Hippocampal formation (tissue), 2 donors: ENCODE measurements at regions not wholly inside any gene's neighbourhood (a gene's known extent, or its start where the extent isn't known, plus 50 kb on each side); places are given as distances from the start of the nearest gene placed in this dataset.

Source experiments
- DNase-seq, 2 donors: peaks; one replicate each; lab custom pipeline; 2025; lab: John Stamatoyannopoulos, UW

DNA sequence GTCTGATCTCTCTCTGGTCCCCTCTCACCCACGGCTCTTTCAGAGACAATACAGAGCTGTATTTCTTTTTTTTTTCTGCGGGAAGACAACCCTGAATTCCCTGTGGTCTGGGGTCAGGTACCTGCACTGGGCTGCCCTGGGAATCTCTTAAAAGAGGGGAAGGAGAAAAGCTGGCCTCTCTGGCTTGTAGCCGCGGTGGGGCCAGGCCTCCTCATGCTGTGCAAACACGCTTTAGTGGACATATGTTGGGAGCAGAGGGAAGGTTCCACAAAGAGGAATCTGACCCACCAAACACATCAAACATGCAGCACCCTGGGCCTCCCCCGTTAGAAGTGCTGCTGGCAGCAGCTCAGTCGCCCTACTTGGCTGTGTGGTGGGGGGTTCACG lies 143.7 kb upstream of the ZFHX3 start:
- DNase-seq, result no peak

DNA sequence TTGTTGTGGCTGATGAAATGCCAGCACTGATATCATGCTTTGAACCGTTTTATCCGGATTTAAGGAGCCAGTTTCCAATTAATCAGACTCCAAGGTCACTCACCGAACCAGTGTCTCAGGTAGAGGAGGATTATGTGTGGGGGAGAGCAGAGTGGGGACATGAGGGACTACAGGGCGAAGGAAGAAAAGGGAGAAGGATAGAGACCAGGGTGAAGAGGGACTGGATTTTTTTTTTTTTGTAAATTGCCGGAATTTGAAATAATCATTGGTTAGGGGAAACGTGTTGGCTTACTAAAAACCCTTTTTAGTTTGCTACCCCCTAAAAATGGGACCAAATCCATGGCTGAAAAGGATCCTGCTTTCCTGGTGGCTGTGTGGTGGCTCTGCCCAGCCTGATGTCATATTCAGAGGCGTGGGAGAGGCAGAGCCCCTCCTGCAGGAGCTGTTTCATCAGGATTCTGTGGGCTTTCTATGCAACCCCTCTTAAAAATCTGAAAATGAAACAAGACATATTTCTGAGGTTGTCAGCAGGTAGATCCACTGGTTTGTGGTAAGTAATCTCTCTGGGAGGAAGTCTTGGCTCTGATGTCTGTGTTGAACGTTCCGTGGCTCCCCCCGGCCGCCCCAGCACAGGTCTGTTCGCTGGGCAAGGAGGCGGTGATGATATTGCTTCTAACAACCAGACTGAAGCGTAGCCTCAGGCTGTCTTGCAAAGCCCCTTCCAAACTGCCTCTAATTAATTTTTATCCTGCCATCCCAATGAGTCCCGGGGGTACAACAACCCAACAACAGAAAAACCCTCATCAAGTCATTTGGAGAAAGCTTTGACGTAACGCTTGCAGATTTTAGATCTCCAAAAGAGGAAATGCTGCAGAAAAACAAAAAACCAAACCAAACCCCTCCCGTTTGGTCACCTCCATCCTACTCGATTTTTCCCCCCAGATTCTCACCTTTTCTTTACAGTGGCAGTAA lies 143.0 kb upstream of the ZFHX3 start:
- no peak for DNase-seq

DNA sequence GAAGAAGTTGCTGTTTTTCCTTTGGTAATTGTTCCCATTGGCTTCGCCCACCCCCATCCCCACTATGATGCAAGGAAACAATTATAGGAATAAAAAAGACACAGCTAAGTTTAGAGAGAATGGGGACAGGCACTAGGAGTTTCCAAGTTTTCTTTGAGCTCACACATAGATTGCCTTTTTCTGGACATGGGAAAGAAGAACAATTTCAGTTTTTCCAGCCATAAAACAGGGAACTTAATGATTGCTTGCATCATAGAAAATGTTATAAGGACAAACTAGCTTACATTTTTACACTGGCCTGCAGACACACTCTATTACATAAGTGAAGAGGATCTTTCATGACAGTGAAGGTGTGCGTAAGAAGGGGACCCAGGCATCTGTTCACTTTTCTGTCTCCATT lies 142.3 kb upstream of the ZFHX3 start:
- DNase-seq, result no peak

DNA sequence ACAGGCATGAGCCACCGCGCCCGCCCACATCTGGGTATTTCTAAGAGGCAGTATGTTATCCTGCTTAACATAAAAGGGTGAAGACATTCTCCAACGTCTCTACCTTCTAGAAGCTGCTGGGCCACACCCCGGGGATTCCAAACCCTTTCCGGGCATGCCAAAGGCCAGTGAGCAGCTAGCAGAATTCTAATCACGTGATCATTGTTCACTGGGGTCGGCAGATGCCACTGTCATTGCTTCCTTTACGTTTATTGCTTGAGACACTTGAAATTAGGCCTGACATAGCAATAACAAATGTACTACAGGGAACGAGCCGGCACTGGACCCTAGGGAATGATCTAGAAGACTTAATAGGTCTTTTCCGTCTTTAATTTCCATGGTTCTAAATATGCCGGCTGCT lies 141.2 kb upstream of the ZFHX3 start:
- no peak for DNase-seq

GRCh38 chr16:73186752-73187601 lies 139.0 kb upstream of the ZFHX3 start:
- no peak for DNase-seq

DNA sequence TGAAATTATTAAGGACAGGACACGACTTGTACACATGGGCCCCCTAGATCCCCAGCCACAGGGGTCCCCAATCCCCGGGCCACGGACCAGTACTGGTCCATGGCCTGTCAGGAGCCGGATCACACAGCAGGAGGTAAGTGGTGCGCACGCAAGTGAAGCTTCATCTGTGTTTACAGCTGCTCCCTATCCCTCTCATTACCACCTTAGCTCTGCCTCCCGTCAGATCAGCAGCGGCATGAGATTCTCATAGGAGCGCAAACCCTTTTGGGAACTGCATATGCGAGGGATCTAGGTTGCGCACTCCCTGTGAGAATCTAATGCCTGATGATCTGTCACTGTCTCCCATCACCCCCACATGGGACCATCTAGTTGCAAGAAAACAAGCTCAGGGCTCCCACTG lies 137.8 kb upstream of the ZFHX3 start:
- DNase-seq, result no peak

DNA sequence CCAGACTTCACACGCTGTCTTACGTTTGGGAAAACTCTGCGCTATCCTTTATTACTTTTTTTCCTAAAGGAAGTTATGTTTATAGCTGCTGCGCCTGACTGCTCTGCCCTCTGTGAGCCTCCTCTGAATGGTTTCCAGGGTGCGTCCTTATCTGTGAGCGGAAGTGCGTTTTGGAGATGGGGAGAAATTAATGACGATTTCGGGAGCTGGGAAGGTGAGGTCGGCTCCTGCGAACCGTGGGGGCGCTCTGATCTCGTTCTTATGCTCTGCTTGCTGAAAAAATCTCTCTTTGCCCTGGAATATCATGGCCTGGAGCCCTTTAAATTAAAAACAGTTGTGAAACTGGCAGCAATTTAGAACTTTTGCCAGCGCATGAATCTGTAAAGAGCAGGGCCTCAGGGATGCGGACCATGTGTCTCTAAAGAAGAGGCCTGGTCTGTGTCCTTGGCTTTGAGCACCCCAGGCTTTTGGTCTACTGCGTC lies 135.7 kb upstream of the ZFHX3 start:
- no peak for DNase-seq

- DNase-seq, result no peak
Measured at GRCh38 chr16:73179705-73180331, 131.9 kb upstream of the ZFHX3 start.

DNA sequence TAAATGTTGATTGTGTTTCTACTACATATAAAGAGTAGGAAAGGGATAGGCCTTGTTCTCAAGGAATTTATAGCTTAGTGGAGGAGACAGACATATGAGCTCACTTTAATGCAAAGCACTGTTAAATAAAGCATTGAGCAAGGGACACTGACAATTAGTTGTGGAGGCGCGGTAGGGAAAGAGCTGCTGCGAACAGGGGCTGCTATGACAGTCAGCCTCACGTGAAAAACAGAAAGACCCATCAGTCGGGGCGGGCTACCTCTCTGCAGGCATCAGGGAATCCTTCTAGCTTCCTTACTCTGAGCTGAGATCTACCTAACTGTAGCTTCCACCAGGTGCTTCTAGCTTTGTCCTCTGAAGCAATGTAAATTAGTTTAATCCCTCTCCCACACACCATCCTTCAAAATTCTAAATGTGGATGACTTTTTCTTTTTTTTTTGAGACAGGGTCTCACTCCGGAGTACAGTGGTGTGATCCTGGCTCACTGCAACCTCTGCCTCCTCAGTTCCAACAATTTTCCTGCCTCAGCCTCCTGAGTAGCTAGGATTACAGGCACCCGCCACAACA lies 129.9 kb upstream of the ZFHX3 start:
- DNase-seq, result no peak

- no peak for DNase-seq
Measured at GRCh38 chr16:73176577-73177013, 128.7 kb upstream of the ZFHX3 start.

DNA sequence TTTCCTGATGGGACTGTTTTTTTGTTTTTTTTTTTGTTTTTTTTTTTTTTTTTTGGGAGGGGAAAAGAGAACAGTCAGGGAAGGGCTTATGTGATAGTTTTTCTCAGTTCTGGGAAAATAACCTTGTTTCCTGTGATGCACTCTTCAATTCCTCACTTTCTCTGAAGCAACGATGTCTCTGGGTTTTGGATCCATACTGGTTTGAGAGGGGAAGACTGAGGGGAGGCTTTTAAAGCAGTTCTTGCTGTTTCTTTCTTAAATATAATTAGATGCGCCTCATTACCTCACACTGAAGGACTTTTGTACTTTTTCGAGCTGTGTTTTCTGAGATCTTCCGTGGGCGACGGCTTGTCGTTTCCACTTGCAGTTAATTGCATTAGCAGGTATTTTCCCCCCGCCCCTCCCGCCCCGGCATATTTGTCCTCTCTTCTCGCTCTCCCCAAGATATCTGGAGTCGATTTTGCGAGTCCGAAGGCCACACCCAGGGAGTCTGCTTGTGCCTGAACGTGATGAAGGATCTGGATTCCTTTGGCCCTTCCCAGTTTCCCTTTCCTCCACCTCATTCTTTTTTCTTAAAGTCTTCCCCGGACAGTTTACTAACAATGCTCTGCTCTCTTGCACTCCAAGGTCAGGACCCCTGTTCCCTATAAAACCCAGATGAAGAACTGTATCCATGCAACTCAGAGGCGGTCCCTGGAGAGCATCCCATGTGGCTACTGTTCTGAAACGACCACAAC lies 125.2 kb upstream of the ZFHX3 start:
- no peak for DNase-seq

- peak in 1 of 2 donors; percentile 8 for DNase-seq
Measured at GRCh38 chr16:73172241-73172972, 124.5 kb upstream of the ZFHX3 start.

GRCh38 chr16:73171901-73172240 lies 123.9 kb upstream of the ZFHX3 start:
- no peak for DNase-seq

DNA sequence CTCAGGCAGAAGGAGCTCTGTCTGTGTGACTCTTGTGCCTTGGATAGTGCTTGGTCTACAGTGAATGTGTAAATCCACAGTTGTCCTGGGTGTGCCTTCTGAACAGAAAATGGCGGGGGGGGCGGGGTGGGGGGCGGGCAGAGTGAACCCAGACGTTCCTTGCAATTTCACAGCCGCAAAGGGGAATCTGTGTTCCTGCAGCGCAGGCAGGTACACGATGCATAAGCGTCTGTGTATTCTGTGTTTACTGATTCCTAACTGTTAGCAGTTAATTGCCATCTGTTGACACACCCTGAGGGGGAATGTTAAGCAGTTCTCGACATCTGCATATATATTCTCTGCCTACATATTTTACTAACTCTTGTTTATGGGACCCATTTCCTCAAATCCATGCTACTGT lies 123.5 kb upstream of the ZFHX3 start:
- DNase-seq, result no peak

- DNase-seq, result no peak
Measured at GRCh38 chr16:73170612-73171038, 122.7 kb upstream of the ZFHX3 start.

GRCh38 chr16:73166947-73167550 lies 119.1 kb upstream of the ZFHX3 start:
- DNase-seq, result no peak

DNA sequence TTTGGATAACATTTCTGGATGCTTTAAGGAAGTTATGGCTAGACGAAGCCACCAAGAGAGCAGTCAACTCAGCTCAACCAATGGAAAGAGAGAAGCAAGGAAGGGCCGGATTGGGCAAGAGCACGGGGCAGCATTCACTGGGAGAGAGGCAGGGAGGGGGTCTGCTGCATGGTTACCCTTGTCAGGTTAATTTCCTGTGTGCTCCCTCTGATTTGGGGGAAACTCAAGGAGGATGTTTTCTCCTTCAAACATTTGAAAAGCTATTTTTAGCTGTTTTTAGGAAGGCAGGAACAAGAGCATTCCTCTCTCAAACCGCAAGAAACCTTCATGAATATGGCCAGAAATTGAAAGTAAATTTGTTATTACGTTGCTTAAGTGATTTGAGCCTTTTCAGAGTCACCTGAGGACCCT lies 118.5 kb upstream of the ZFHX3 start:
- DNase-seq, result no peak

GRCh38 chr16:73163238-73163815 lies 115.4 kb upstream of the ZFHX3 start:
- no peak for DNase-seq

GRCh38 chr16:73161977-73162376 lies 114.0 kb upstream of the ZFHX3 start:
- DNase-seq, result no peak

- DNase-seq, result no peak
Measured at GRCh38 chr16:73159296-73159695, 111.4 kb upstream of the ZFHX3 start.
